ENCODE measurements at regions not wholly inside any gene's neighbourhood (a gene's known extent, or its start where the extent isn't known, plus 50 kb on each side); places are given as distances from the start of the nearest gene placed in this dataset.

GRCh38 chr6:98759459-98759858, 74.9 kb upstream of the POU3F2 start:
- H3K4me1 ChIP-seq (replicated peaks in 1 of 2) = no peaks in the 10 kb centered on the region
- H3K4me3 ChIP-seq = no peak overlapping the region
- H3K27ac ChIP-seq = no peak overlapping the region
- H3K9me3 ChIP-seq (replicated peaks in 1 of 3) = peaks cover 0 to 5% (median 4%) of the 10 kb centered on the region in 3 donors
- no peaks in the 10 kb centered on the region for H3K36me3 ChIP-seq (replicated peaks in 1 of 2)
- TF ChIP-seq CTCF (IDR thresholded peaks at IDR 0.05) (no peak), POLR2A (IDR thresholded peaks at IDR 0.05) (no peak)
- intact Hi-C loops (cut with DNase I) = no loop called here
- no peaks in the 10 kb centered on the region for H3K27me3 ChIP-seq
- DNase-seq = no peak

- Histone ChIP-seq H3K27me3 (no peaks in the 10 kb centered on the region), H3K9me3 (replicated peaks in 1 of 3) (peaks cover 0 to 5% (median under 1%) of the 10 kb centered on the region in 3 donors), H3K4me3 (peak overlapping the region in 2 of 4 donors; percentile 0 to 33), H3K4me1 (replicated peaks in 1 of 2) (no peaks in the 10 kb centered on the region), H3K36me3 (replicated peaks in 1 of 2) (no peaks in the 10 kb centered on the region), H3K27ac (no peak overlapping the region)
- DNase-seq = no peak
- 41 to 74% (median 44%) methylated on average over 1 of the region's 1 CpG for WGBS, 4 donors
- TF ChIP-seq POLR2A (IDR thresholded peaks at IDR 0.05) (no peak), CTCF (IDR thresholded peaks at IDR 0.05) (no peak)
- intact Hi-C loops (cut with DNase I) = no loop called here
Measured at GRCh38 chr6:98764373-98764911, 69.9 kb upstream of the POU3F2 start.

GRCh38 chr6:98769546-98769945, 64.8 kb upstream of the POU3F2 start:
- Histone ChIP-seq H3K4me3 (no peak overlapping the region), H3K4me1 (replicated peaks in 1 of 2) (no peaks in the 10 kb centered on the region), H3K9me3 (replicated peaks in 1 of 3) (no peaks in the 10 kb centered on the region), H3K27me3 (peaks cover 7% of the 10 kb centered on the region), H3K27ac (no peak overlapping the region), H3K36me3 (replicated peaks in 1 of 2) (no peaks in the 10 kb centered on the region)
- TF ChIP-seq CTCF (IDR thresholded peaks at IDR 0.05) = no peak
- TF ChIP-seq POLR2A (IDR thresholded peaks at IDR 0.05) = no peak
- 64 to 90% (median 83%) methylated on average over 1 of the region's 1 CpG for WGBS, 4 donors
- DNase-seq = peak in 1 of 7 donors; percentile 5
- intact Hi-C loops (cut with DNase I) = no loop called here

GRCh38 chr6:98775205-98775604, 59.2 kb upstream of the POU3F2 start:
- Histone ChIP-seq H3K4me3 (no peak overlapping the region), H3K4me1 (replicated peaks in 1 of 2) (no peaks in the 10 kb centered on the region), H3K27me3 (peaks cover 14% of the 10 kb centered on the region), H3K36me3 (replicated peaks in 1 of 2) (no peaks in the 10 kb centered on the region), H3K9me3 (replicated peaks in 1 of 3) (no peaks in the 10 kb centered on the region), H3K27ac (no peak overlapping the region)
- WGBS, 4 donors = 18 to 34% (median 27%) methylated on average over 2 of the region's 2 CpGs
- no peak for TF ChIP-seq POLR2A (IDR thresholded peaks at IDR 0.05)
- TF ChIP-seq CTCF (IDR thresholded peaks at IDR 0.05) = no peak
- DNase-seq = no peak
- intact Hi-C loops (cut with DNase I) = no loop called here
